Cerebellar cortex (tissue), 1 donor: ENCODE measurements at regions not wholly inside any gene's neighbourhood (a gene's known extent, or its start where the extent isn't known, plus 50 kb on each side); places are given as distances from the start of the nearest gene placed in this dataset.

ENCODE experiments used
- DNase-seq: peaks from one replicate; pipeline ENCODE4 v3.0.0-alpha.2; 2015; ENCODE audit warnings: low spot score

GRCh38 chr5:14017904-14018303, 73.4 kb upstream of the DNAH5 start:
- DNase-seq: no peak

DNA sequence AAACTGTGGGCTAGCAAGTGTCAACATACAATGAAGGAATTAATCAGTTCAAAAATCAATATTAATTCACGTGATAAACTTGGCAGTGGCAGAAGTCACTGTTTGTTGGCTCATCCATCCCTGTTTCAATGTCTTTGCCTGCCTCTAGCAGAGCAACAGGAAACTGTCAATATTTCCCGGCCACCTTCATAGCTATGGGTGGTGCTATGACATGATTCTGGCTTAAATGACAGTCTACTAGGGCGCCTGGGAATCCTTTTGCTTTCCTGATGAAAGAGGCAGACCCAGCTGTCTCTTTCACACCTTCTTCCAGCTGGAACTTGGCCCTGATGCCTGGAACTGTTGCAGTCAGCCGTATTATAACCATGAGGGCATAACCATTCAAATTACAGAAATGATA, 72.1 kb upstream of the DNAH5 start:
- DNase-seq: no peak

DNA sequence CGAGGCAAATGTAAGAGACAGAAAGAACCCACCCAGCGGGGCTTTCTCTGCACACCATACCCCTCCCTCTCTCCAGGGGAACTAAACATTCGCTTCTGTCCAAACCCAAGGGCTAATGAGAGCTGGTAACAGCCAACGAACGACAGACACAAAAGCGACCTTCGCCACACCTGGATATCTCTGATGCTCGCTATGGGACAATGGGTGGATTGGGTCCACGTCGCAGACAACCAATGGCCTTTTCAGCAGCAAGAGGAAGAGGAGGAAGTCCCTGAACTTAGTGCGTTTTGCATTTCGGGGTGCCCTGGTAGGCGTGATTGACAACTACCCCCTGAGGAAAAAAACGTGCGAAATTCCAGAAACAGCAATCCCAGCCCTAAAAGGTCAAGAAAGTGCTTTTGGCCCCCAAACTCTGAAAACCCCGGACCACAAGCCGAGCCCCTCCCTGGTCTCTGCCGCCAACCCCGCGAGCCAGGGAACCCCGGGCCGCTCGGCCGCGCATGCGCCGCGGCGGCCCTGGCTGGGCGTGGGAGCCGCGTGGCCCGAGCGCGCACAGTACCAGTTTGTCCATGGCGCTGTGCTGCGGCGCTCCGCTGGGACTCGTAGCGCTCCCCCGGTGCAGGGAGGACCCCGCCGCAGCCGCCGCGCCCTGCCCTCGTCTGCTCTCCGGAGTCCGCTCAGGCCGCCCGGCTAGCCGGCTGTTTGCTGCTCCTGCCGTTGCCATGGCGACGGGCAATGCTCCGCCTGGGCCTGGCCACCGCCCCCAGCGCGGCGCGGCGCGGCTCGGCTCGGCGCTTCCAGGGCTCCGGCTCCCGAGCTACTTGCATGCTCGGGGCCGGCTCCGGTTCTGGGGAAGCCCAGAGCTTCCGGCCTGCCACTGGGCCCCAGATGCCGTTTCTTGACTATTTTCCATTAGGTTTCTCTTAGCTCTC, 66.9 kb upstream of the DNAH5 start:
- DNase-seq: peak; percentile 80

GRCh38 chr5:14009575-14009974, 65.1 kb upstream of the DNAH5 start:
- no peak for DNase-seq

DNA sequence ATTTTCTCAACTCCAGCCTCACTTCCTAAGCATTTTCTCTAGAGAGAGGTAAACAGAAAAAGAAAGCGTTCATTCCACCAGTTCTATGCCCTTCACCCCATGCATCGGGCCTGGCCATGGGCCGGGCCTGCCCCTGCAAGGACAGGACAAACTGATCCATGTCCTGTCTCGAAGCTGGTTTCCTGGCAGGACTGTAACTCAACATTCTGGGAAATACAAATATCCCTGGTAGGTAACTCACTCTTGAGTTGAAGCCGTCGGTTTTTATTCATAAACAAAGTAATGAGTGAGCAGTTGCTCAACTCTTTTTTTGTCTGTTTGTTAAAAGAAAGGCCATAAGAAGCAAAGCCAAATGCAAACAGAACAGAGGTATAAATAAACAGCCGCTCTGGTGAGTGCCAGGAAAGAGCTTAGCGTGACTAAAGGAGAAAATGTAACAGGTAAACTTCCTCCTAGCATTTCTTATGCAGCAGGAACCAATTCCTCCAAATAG, 64.4 kb upstream of the DNAH5 start:
- no peak for DNase-seq

GRCh38 chr5:14006823-14007520, 62.5 kb upstream of the DNAH5 start:
- no peak for DNase-seq

DNA sequence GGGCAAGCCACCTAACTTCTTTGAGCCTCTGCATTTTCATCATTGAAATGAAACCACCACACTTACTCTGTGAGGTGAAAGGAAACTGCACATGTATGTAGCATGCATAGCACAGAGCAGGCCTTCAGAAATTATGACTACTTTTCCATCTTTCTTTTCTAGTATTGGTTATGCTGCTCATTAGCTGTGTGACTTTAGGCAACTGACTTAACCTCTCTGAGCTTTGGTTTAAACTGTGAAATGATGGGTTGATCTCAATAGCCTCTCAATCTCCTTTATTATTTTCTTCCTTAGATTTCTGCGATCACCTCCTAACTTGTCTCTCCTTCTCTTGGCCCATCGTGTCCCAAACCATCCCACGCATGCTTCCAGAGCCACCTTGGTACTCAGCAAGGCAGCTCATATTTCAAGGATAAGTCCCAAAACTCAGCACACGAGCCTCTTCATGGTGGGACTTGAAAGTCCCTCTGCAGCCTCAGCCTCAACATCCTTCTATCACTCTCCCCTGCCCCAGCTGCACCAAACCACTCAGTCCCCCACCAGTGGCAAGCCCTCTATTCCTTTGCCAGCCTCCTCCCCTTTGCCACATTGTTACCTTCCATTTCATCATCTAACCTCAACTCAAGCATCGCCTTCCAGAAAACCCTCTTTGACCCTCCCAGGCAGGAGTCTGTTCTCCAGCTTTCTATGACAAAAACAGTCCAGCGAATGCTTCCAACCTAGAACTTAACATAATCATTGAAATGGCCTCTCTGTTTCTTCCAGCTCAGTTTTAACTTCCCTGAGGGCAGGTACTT, 60.3 kb upstream of the DNAH5 start:
- DNase-seq: no peak

DNA sequence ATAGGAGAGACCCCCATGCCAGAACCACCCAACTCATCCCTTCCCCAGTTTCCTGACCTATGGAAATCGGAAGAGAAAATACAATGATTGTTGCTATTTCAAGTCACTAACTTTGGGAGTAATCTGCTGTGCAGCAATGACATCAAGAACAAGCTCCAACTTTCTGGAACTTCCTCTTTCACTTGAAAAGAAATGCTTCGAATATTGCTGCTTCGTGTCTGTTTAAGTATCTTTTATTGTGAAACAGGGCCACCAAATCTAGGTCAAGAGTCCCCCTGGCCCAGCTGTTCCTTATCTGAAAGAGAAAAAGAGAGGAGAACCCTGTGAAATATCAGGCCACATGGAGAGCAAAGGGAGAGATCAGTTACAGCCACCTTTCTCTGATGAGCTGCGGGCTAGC, 59.4 kb upstream of the DNAH5 start:
- DNase-seq: no peak

DNA sequence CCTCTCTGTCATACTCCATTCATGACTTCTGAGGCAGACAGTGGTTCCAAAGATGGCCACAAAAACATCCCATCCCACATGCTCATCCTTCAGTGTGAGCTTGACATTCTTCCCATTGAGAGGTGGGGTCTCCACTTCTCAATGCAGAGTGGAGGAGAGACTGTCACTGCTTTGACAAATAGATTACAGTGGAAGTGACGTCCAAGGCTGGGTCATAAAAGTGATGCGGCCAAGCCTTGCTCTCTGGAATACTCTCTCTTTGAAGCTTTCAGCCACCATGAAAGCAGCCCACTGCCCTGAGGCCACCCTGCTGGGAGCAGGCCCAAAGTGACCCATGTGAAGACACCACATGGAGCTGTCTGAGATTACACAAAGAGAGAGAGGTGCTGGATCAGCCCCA, 59.0 kb upstream of the DNAH5 start:
- no peak for DNase-seq

DNA sequence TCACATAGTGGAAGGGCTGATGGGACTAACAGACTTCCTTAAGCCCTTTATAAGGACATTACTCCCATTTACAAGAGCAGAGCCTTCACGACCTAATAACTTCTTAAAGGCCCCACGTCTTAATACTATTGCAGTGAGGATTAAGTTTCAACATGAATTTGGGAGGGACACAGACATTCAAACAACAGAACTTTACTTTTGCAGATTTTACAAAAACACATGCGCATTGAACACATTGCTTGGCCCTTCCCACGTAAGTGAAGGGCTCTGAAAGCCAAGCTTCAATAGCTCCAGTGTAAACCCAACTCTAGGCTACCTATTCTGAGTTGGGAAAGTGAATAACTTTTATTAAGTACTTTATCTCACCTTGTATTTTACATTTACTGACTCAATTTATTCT, 53.8 kb upstream of the DNAH5 start:
- no peak for DNase-seq

DNA sequence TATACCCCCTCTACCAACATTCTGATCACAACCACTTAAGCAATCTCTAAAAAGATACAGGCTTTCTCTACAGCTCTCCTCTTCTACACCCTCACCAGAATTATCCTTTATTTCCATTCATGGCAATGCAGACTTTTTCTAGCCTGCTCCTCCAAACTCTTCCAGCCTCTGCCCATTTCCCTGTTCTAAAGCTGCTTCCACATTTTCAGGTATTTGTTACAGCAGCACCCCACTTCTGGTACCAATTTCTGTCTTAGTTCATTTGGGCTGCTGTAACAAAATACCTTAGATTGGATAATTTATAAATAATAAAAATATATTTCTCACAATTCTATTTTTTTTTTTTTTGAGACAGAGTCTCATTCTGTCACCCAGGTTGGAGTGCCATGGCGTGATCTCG, 53.0 kb upstream of the DNAH5 start:
- no peak for DNase-seq

GRCh38 chr5:13994621-13995253, 50.2 kb upstream of the DNAH5 start:
- DNase-seq: no peak
